22Rv1 (cell line): ENCODE measurements at regions not wholly inside any gene's neighbourhood (a gene's known extent, or its start where the extent isn't known, plus 50 kb on each side); places are given as distances from the start of the nearest gene placed in this dataset.

ENCODE experiments used
- H3K27ac ChIP-seq: fragments of 450-650 bp; 2 replicates; pipeline ENCODE4 v1.5.1; 2017
- ZFX ChIP-seq: fragments of 450-650 bp; IDR thresholded peaks from 2 replicates; pipeline ENCODE4 v1.6.1; 2017; ENCODE audit warnings: antibody characterized with exemption, borderline replicate concordance
- TF ChIP-seq, protein P1 (sequence below): fragments of 450-650 bp; IDR thresholded peaks from 2 replicates; pipeline ENCODE4 v1.5.1; 2017; ENCODE audit warnings: mild to moderate bottlenecking

DNA sequence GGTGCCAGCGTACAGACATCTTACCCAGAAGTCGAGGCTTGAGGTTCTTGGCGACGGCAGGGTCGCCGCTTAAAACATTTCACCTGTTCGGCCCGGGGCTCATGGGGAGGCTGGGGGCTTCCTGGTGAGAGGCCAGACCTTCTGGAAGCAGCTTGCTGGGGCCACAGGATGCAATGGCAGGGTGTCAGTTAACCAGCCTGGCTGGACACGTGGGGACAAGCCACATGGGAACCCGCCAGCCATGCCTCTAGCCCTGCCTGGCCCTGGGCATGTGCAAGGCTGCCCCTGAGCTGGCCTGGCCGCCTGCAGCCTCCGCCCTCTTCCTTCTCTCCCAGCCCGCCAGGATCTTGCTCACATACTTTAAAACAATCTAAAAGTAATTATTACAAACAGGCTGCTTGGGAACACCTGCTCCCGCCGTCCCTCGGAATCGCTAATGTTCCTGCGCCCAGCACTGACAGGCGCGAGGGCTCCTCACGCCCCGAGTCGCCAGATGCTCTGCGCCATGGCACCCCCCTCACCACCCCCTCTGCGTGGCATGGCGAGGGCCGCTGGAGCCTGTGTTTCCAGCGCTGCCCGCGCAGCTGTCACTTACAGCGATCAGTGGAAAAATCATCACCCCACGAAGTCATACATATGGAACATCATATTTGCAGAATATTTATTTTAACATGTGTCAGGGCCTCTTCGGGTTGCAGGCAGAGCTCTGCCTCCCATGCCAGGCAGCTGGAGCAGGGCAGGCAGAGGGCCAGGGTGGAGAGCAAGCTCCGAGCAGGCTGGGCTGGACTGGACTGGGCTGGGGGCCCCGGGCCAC lies 188.7 kb upstream of the GSE1 start:
- TF ChIP-seq ZFX, result no peak
- TF ChIP-seq, protein P1, sequence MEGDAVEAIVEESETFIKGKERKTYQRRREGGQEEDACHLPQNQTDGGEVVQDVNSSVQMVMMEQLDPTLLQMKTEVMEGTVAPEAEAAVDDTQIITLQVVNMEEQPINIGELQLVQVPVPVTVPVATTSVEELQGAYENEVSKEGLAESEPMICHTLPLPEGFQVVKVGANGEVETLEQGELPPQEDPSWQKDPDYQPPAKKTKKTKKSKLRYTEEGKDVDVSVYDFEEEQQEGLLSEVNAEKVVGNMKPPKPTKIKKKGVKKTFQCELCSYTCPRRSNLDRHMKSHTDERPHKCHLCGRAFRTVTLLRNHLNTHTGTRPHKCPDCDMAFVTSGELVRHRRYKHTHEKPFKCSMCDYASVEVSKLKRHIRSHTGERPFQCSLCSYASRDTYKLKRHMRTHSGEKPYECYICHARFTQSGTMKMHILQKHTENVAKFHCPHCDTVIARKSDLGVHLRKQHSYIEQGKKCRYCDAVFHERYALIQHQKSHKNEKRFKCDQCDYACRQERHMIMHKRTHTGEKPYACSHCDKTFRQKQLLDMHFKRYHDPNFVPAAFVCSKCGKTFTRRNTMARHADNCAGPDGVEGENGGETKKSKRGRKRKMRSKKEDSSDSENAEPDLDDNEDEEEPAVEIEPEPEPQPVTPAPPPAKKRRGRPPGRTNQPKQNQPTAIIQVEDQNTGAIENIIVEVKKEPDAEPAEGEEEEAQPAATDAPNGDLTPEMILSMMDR, result no peak
- no peak overlapping the region for H3K27ac ChIP-seq

DNA sequence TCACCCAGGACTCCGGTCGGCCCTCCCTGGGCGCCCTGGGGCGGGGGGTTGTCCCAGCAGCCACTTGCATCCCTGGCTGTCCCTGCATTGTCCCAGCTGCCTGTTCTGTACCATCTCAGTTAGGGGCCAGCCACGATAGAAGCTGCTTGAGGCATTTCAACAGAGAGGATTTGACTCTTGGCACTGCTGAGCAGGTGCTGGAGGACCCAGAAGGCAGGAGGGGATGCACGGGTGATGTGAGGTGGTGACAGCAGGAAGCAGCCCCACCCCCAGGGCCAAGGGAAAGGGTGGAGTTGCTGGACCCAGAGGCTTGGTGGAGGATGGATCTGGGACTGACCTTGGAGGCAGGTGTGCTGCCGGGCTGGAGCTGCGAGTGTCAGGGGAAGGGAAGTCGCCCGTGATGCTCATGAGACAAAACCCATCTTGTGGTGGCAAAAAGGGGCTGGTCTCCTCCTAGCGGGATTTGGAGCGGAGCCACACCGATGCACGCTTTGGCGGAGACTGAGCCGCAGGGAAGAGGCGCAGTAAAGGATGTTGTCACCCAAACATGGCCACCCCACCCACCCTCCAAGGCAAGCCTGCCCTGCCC lies 188.0 kb upstream of the GSE1 start:
- no peak for TF ChIP-seq ZFX
- TF ChIP-seq, protein P1, result no peak
- no peak overlapping the region for H3K27ac ChIP-seq

DNA sequence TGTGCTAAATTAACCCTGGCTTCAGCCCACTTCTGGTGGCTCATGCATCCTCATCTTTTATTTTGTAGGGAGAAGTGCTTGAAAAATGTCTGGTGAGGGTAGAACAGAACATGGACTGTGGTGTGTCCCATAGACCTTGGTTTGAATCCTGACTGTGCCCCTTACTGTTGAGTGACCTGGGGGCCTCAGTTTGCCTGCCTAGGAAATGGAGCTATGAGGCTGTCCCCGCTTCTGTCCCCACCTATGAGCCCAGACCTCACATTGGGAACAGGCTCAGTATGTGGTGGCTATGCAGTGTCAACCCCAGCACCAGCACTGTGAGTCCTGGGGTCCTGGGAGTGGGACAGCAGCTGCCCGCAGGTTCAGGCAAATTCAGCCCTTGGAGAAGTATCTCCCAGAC lies 186.3 kb upstream of the GSE1 start:
- TF ChIP-seq, protein P1, result no peak
- no peak for TF ChIP-seq ZFX
- no peak overlapping the region for H3K27ac ChIP-seq

DNA sequence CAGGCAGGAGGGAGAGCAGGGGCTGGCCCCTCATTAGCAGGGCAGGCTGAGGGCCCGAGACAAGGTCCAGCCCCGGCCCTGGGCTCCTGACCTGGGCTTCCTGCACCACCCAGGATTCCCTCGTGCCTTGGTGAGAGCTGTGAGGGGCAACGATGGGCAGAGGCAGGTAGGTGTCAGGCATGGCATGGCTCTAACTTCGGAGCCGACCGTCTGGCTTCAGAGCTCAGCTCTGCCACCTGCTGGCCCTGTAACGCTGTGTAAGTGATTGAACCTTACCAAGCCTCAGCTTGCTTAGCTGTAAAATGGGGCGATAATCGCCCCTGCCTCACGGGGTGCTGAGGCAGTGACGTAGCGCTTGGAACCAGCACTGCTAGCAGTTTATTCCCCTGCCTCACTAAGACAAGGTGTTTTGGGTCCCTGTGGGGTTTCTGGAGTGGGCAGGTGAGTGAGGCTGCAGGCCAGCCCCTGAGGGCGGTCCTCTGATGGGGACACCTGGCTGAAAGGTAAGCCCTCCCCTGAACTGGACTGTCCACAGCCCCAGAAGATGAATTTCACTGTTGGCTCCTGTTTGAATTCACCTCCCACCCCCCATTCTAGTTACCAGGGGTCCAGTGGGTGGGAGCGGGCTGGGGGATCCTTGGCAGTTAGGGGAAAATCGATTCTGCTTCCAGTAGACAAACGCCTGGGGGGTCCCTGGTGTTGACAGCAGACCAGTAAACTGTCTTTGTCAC lies 184.8 kb upstream of the GSE1 start:
- TF ChIP-seq ZFX, result no peak
- TF ChIP-seq, protein P1, result peak; percentile 80

DNA sequence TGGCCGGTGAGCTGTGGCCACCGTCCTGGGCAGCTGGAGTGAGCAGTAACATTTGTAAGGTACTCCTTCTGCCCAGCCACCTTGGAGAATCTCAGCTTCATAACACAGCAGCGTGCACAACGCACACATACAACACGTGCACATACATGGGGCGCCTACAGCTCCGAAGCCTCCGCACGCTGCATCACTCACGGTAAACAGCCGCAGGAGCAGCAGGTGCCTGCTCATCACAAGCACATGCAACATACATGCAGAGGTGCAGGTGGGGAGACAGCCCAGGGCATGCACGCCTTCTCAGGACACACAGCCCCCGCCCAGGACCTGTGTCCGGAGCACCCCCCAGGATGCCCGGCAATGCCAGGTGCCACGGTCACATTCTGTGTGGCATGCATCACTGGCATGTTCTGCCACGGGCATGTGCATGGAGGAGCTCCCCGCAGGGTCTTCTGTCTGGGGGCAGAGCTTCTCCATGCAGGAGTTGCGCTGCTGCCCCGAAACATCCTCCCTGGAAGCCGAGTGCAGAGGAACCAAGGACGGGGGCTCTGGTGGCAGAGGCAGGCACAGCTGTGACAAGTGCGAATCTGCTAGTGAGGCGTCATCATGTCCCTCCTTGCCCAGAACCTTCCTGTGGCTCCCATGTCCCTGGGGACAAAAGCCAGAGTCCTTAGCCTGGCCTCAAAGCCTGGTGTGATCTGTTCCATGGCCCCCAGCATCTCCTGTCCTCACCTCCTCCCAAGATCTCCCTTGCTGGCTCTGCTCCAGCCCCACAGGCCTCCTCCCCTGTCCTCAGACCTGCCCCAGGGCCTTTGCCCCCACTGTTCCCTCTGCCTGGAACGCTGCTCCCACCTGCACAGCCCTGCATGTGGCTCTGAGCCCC lies 184.0 kb upstream of the GSE1 start:
- H3K27ac ChIP-seq, result no peak overlapping the region
- TF ChIP-seq ZFX, result no peak
- TF ChIP-seq, protein P1, result no peak

More for the DNA sequence above, 184.8 kb upstream of the GSE1 start:
- no peak overlapping the region for H3K27ac ChIP-seq

DNA sequence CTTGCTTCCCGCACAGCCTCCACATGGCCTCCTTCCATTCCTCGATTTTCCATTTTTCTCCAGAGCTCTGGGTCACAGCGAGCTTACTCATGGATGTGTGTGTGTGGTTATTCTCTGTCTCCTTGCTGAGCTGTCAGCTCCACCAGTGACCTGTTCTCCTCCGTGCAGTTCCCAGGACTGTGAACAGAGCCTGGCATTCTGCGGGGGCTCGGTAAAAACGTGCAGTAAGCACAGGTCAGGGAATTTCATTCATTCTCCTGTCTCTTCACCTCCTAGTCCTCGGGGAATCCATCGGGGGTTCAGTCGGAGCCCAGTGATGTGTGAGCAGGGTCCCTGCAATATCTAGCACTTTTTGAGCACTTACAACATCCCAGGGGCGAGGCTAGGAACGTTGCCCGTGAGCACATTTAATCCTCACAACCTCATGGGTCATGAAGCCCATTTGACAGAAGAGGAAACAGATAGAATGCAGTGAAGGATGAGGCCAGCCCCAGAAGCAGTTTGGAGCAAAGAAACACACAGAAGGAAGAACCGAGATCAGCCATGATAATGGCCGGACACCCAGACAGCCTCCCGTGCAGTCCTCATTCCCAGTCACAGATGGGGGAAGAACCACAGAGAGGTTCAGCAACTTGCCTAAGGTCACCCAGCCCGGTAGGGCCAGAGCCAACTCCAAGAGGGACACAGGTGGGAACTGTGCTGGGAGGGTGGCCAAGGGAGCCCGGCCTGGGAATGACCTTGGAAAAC lies 183.2 kb upstream of the GSE1 start:
- no peak overlapping the region for H3K27ac ChIP-seq
- TF ChIP-seq ZFX, result no peak
- TF ChIP-seq, protein P1, result no peak
